ENCODE measurements at regions not wholly inside any gene's neighbourhood (a gene's known extent, or its start where the extent isn't known, plus 50 kb on each side); places are given as distances from the start of the nearest gene placed in this dataset.

- TF ChIP-seq, protein P1, sequence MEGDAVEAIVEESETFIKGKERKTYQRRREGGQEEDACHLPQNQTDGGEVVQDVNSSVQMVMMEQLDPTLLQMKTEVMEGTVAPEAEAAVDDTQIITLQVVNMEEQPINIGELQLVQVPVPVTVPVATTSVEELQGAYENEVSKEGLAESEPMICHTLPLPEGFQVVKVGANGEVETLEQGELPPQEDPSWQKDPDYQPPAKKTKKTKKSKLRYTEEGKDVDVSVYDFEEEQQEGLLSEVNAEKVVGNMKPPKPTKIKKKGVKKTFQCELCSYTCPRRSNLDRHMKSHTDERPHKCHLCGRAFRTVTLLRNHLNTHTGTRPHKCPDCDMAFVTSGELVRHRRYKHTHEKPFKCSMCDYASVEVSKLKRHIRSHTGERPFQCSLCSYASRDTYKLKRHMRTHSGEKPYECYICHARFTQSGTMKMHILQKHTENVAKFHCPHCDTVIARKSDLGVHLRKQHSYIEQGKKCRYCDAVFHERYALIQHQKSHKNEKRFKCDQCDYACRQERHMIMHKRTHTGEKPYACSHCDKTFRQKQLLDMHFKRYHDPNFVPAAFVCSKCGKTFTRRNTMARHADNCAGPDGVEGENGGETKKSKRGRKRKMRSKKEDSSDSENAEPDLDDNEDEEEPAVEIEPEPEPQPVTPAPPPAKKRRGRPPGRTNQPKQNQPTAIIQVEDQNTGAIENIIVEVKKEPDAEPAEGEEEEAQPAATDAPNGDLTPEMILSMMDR (IDR thresholded peaks at IDR 0.05 in 8 of 11, conservative IDR thresholded peaks at IDR 0.05 in 3 of 11) = no peak
- no peak for TF ChIP-seq POLR2A (IDR thresholded peaks at IDR 0.05)
Observed at GRCh38 chr7:86937363-86937878, 122.0 kb downstream of the ELAPOR2 start.

Data from spleen (tissue), 7 donors.